ENCODE measurements at regions not wholly inside any gene's neighbourhood (a gene's known extent, or its start where the extent isn't known, plus 50 kb on each side); places are given as distances from the start of the nearest gene placed in this dataset.

DNA sequence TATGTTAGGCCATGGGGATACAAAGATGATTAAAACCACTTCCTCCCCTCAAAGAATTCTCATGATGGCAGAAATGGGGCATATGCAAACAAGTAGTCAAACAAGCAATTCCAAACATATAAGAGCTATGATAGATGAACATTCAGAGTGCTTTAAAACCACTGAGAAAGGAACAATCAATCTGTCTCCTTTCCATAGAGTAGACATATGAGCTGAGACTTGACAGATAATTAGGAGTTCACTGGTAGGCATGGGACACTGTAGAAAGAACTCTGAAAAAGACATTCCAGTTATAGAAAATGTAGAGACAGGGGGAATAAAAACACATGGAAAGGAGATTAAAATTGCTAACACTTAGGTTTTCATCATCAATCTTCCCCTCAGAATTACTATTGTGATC lies 372.8 kb downstream of the KLHL4 start:
- TF ChIP-seq, protein P1, sequence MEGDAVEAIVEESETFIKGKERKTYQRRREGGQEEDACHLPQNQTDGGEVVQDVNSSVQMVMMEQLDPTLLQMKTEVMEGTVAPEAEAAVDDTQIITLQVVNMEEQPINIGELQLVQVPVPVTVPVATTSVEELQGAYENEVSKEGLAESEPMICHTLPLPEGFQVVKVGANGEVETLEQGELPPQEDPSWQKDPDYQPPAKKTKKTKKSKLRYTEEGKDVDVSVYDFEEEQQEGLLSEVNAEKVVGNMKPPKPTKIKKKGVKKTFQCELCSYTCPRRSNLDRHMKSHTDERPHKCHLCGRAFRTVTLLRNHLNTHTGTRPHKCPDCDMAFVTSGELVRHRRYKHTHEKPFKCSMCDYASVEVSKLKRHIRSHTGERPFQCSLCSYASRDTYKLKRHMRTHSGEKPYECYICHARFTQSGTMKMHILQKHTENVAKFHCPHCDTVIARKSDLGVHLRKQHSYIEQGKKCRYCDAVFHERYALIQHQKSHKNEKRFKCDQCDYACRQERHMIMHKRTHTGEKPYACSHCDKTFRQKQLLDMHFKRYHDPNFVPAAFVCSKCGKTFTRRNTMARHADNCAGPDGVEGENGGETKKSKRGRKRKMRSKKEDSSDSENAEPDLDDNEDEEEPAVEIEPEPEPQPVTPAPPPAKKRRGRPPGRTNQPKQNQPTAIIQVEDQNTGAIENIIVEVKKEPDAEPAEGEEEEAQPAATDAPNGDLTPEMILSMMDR (conservative IDR thresholded peaks at IDR 0.05; ENCODE audit: low read depth in 2 of 2) = no peak
- TF ChIP-seq EZH2phosphoT487 (IDR thresholded peaks at IDR 0.05; ENCODE audit: unreplicated experiment) = no peak
- TF ChIP-seq EZH2 (IDR thresholded peaks at IDR 0.05; ENCODE audit: low read depth, unreplicated experiment) = no peak

Data from GM23338 (cell line).